SK-N-SH treated with all-trans-retinoic acid at 6 μM for 48 hours (cell line): ENCODE measurements at regions not wholly inside any gene's neighbourhood (a gene's known extent, or its start where the extent isn't known, plus 50 kb on each side); places are given as distances from the start of the nearest gene placed in this dataset.

ENCODE experiments used
- ATAC-seq: fragments of 200-7000 bp; cut with Tn5 transposase; 3 replicates; pipeline ENCODE4 v1.9.1; 2020; ENCODE audit warnings: mild to moderate bottlenecking, moderate library complexity
- ARNTL ChIP-seq: fragments of 450-650 bp; formaldehyde crosslinking; IDR thresholded peaks from 2 replicates; pipeline ENCODE4 v1.5.0; 2020; ENCODE audit warnings: low read depth, mild to moderate bottlenecking, moderate library complexity, borderline replicate concordance
- BACH2 ChIP-seq: fragments of 250-450 bp; sonication (Bioruptor Pico); IDR thresholded peaks from 2 replicates; pipeline ENCODE4 v1.9.0; 2021; ENCODE audit warnings: mild to moderate bottlenecking, borderline replicate concordance
- CSDC2 ChIP-seq: fragments of 250-450 bp; sonication (Bioruptor Pico); IDR thresholded peaks from 2 replicates; pipeline ENCODE4 v1.5.0; 2020; ENCODE audit warnings: mild to moderate bottlenecking, moderate library complexity
- ESRRG ChIP-seq: fragments of 250-450 bp; sonication (Bioruptor Pico); IDR thresholded peaks from 2 replicates; pipeline ENCODE4 v1.6.1; 2021; ENCODE audit warnings: mild to moderate bottlenecking
- GLIS3 ChIP-seq: fragments of 250-450 bp; sonication (Bioruptor Pico); IDR thresholded peaks from 2 replicates; pipeline ENCODE4 v1.5.0; 2020; ENCODE audit warnings: mild to moderate bottlenecking, moderate library complexity
- ISL1 ChIP-seq: fragments of 250-450 bp; sonication (Bioruptor Pico); IDR thresholded peaks from 2 replicates; pipeline ENCODE4 v2.1.2; 2022; ENCODE audit warnings: mild to moderate bottlenecking, moderate library complexity
- OSR1 ChIP-seq: fragments of 250-450 bp; sonication (Bioruptor Pico); IDR thresholded peaks from 2 replicates; pipeline ENCODE4 v1.8.0; 2022; ENCODE audit warnings: moderate library complexity, mild to moderate bottlenecking, inconsistent platforms
- PPARA ChIP-seq: fragments of 250-450 bp; sonication (Bioruptor Pico); IDR thresholded peaks from 2 replicates; pipeline ENCODE4 v1.5.0; 2020; ENCODE audit warnings: mild to moderate bottlenecking, borderline replicate concordance
- RARB ChIP-seq: fragments of 250-450 bp; sonication (Bioruptor Pico); IDR thresholded peaks from 2 replicates; pipeline ENCODE4 v1.8.0; 2021; ENCODE audit warnings: mild to moderate bottlenecking, moderate library complexity
- SNAI2 ChIP-seq: fragments of 250-450 bp; sonication (Bioruptor Pico); IDR thresholded peaks from 2 replicates; pipeline ENCODE4 v1.5.0; 2020; ENCODE audit warnings: mild to moderate bottlenecking, moderate library complexity
- TCF4 ChIP-seq: fragments of 250-450 bp; sonication (Bioruptor Pico); IDR thresholded peaks from 2 replicates; pipeline ENCODE4 v1.8.0; 2021; ENCODE audit warnings: mild to moderate bottlenecking, moderate library complexity, borderline replicate concordance
- TOX ChIP-seq: fragments of 250-450 bp; sonication (Bioruptor Pico); IDR thresholded peaks from 2 replicates; pipeline ENCODE4 v1.8.0; 2021; ENCODE audit warnings: mild to moderate bottlenecking, moderate library complexity, borderline replicate concordance
- ZC3H10 ChIP-seq: fragments of 250-450 bp; sonication (Bioruptor Pico); IDR thresholded peaks from 2 replicates; pipeline ENCODE4 v1.5.1; 2021; ENCODE audit warnings: mild to moderate bottlenecking, moderate library complexity
- ZFP3 ChIP-seq: fragments of 250-450 bp; sonication (Bioruptor Pico); IDR thresholded peaks from 2 replicates; pipeline ENCODE4 v1.5.0; 2020; ENCODE audit warnings: mild to moderate bottlenecking, moderate library complexity
- ZNF565 ChIP-seq: fragments of 450-650 bp; formaldehyde crosslinking; conservative IDR thresholded peaks from 2 replicates; pipeline ENCODE4 v1.5.0; 2020; ENCODE audit warnings: low read depth, mild to moderate bottlenecking, moderate library complexity
- ZNF70 ChIP-seq: fragments of 450-650 bp; formaldehyde crosslinking; IDR thresholded peaks from 2 replicates; pipeline ENCODE4 v1.5.0; 2020; ENCODE audit warnings: mild to moderate bottlenecking, moderate library complexity
- ZNF8 ChIP-seq: fragments of 450-650 bp; formaldehyde crosslinking; IDR thresholded peaks from 2 replicates; pipeline ENCODE4 v1.5.0; 2020; ENCODE audit warnings: mild to moderate bottlenecking, moderate library complexity
- TF ChIP-seq, protein P1 (sequence below): fragments of 250-450 bp; sonication (Bioruptor Pico); IDR thresholded peaks from 2 replicates; pipeline ENCODE4 v1.5.1; 2021; ENCODE audit warnings: mild to moderate bottlenecking, moderate library complexity
- TF ChIP-seq, protein P2 (sequence below): fragments of 250-450 bp; sonication (Bioruptor Pico); IDR thresholded peaks from 2 replicates; pipeline ENCODE4 v1.8.0; 2021; ENCODE audit warnings: low read depth, mild to moderate bottlenecking, moderate library complexity, borderline replicate concordance
- TF ChIP-seq, protein P3 (sequence below): fragments of 250-450 bp; sonication (Bioruptor Pico); IDR thresholded peaks from 2 replicates; pipeline ENCODE4 v1.5.1; 2020; ENCODE audit warnings: low read depth, mild to moderate bottlenecking, moderate library complexity

DNA sequence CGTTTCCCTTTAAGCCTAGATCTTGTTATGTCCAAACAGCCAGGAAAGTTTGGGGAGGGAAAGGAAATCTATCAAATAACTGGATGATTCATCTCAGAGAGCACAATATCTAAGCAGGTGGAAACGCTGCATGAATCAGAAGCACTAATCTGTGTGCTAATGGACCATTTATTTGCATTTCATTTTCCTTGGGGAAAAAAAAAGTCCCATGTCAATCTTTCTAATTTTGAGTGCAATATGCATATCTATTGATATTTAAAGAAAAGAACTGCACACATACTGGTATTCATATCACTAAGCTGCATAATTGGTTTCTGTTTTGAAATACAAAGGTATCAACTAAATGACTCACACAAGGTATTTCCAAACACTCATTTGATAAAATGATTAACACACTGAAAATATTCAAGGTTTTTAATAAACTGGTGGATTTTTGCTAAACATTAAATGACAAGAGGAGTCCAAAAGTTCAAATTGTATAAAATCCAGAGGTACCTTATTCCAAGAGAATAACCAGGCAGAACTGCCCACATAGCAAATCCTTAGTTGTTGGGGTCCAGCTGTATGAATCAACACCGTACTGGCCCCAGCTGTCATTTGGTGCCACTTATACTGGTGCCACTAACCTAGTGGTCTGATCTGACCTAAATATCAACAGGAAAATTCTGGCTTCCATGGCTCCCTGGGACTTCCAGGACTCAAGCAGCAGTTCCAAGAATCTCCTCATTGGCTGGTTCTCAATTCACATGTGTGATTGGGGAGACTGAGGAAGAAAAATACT, 122.2 kb upstream of the SP4 start:
- TF ChIP-seq PPARA (CRISPR knock-in tag) (no peak), ZNF8 (CRISPR knock-in tag) (no peak), CSDC2 (CRISPR knock-in tag) (no peak), ZNF565 (CRISPR knock-in tag) (no peak), ZNF70 (CRISPR knock-in tag) (no peak), SNAI2 (CRISPR knock-in tag) (no peak), ARNTL (CRISPR knock-in tag) (no peak), BACH2 (no peak)
- TF ChIP-seq, protein P1, sequence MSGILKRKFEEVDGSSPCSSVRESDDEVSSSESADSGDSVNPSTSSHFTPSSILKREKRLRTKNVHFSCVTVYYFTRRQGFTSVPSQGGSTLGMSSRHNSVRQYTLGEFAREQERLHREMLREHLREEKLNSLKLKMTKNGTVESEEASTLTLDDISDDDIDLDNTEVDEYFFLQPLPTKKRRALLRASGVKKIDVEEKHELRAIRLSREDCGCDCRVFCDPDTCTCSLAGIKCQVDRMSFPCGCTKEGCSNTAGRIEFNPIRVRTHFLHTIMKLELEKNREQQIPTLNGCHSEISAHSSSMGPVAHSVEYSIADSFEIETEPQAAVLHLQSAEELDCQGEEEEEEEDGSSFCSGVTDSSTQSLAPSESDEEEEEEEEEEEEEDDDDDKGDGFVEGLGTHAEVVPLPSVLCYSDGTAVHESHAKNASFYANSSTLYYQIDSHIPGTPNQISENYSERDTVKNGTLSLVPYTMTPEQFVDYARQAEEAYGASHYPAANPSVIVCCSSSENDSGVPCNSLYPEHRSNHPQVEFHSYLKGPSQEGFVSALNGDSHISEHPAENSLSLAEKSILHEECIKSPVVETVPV (CRISPR knock-in tag) = no peak
- TF ChIP-seq, all 23 proteins: peak for 0
- ATAC-seq = no peak

DNA sequence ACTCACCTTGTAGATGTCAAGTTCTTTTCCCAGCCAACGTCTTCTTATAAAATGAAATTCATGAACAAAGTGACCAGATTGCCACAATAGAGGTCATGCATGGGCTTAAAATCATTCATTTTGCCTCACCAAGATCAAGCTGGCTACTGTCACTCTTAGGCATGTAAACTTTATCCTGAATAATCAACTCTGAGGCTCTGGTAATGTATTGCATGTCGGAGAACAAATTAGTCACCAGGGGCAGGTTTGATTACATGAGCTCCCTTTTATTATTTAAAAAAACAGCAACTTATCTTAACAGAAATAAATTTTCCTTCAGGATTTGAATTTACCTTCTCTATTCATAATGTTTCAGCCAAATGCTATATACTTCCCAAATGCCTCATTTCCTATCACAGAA, 112.9 kb upstream of the SP4 start:
- ATAC-seq = no peak
- TF ChIP-seq ESRRG (CRISPR knock-in tag) = no peak
- no peak for TF ChIP-seq SNAI2 (CRISPR knock-in tag)
- no peak for TF ChIP-seq ZNF565 (CRISPR knock-in tag)
- TF ChIP-seq, protein P2, sequence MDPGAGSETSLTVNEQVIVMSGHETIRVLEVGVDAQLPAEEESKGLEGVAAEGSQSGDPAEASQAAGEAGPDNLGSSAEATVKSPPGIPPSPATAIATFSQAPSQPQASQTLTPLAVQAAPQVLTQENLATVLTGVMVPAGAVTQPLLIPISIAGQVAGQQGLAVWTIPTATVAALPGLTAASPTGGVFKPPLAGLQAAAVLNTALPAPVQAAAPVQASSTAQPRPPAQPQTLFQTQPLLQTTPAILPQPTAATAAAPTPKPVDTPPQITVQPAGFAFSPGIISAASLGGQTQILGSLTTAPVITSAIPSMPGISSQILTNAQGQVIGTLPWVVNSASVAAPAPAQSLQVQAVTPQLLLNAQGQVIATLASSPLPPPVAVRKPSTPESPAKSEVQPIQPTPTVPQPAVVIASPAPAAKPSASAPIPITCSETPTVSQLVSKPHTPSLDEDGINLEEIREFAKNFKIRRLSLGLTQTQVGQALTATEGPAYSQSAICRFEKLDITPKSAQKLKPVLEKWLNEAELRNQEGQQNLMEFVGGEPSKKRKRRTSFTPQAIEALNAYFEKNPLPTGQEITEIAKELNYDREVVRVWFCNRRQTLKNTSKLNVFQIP = no peak
- no peak for TF ChIP-seq BACH2
- TF ChIP-seq, protein P1 (CRISPR knock-in tag) = no peak
- TF ChIP-seq ARNTL (CRISPR knock-in tag) = no peak
- no peak for TF ChIP-seq ZNF70 (CRISPR knock-in tag)
- no peak for TF ChIP-seq TCF4
- no peak for TF ChIP-seq RARB (CRISPR knock-in tag)
- no peak for TF ChIP-seq PPARA (CRISPR knock-in tag)
- no peak for TF ChIP-seq OSR1 (CRISPR knock-in tag)
- TF ChIP-seq ZC3H10 (CRISPR knock-in tag) = no peak
- TF ChIP-seq ZNF8 (CRISPR knock-in tag) = no peak
- TF ChIP-seq, protein P3, sequence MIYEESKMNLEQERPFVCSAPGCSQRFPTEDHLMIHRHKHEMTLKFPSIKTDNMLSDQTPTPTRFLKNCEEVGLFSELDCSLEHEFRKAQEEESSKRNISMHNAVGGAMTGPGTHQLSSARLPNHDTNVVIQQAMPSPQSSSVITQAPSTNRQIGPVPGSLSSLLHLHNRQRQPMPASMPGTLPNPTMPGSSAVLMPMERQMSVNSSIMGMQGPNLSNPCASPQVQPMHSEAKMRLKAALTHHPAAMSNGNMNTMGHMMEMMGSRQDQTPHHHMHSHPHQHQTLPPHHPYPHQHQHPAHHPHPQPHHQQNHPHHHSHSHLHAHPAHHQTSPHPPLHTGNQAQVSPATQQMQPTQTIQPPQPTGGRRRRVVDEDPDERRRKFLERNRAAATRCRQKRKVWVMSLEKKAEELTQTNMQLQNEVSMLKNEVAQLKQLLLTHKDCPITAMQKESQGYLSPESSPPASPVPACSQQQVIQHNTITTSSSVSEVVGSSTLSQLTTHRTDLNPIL (CRISPR knock-in tag) = no peak
- no peak for TF ChIP-seq ISL1 (CRISPR knock-in tag)
- TF ChIP-seq GLIS3 = no peak
- no peak for TF ChIP-seq TOX (CRISPR knock-in tag)

DNA sequence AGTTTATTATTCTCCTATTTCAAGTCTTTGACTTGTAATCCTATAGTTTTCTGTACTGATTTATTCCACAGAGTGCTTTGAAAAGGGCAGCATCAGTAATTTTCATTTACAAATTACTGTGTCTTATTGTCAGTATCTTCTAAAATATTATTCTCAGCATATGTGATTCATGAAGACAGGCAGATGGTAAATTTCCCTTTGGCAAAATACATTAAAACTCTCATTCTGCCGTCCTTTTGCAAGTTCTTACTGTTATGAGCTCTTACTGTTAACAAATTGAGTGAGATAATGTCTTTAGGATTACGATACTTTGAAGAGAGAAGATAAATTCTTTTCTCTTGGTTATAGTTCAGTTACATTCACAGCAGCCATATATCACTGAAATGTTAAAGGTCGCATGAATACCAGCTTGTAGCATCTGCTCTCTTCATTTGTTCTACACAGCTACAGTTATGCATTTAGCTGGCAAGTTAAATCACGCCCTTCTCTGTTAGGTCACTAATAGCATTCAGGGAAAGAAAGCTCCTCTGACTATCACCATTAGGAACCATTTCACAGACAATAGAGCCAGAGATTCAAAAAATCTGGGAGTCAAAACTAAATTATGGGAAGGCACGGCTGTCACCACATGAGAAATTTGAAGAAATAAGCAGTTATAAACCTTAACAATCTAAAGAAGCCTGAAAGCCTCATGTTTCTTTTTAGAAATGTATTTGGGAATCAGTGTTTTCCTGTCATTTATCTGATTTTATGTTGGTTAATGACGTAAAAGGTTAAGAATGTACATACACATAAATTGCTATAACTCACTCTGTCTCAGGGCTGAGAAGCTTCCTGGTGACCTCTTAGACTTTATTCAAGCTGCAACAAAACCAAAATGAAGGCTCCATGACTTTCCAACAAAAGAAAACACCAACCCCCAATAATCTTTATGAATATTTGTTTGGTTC, 109.6 kb upstream of the SP4 start:
- no peak for ATAC-seq
- TF ChIP-seq TCF4 = no peak
- no peak for TF ChIP-seq ZNF565 (CRISPR knock-in tag)
- TF ChIP-seq, protein P1 (CRISPR knock-in tag) = no peak
- TF ChIP-seq, protein P2 = no peak
- TF ChIP-seq BACH2 = no peak
- no peak for TF ChIP-seq ESRRG (CRISPR knock-in tag)
- TF ChIP-seq, protein P3 (CRISPR knock-in tag) = no peak
- no peak for TF ChIP-seq CSDC2 (CRISPR knock-in tag)
- no peak for TF ChIP-seq ZFP3 (CRISPR knock-in tag)
- TF ChIP-seq ZC3H10 (CRISPR knock-in tag) = no peak
- TF ChIP-seq PPARA (CRISPR knock-in tag) = no peak
- no peak for TF ChIP-seq ZNF70 (CRISPR knock-in tag)
- no peak for TF ChIP-seq SNAI2 (CRISPR knock-in tag)
- TF ChIP-seq OSR1 (CRISPR knock-in tag) = no peak
- TF ChIP-seq ZNF8 (CRISPR knock-in tag) = no peak
- TF ChIP-seq ARNTL (CRISPR knock-in tag) = no peak
- no peak for TF ChIP-seq RARB (CRISPR knock-in tag)
- no peak for TF ChIP-seq ISL1 (CRISPR knock-in tag)
